SU-DHL-6 (cell line): ENCODE measurements at regions not wholly inside any gene's neighbourhood (a gene's known extent, or its start where the extent isn't known, plus 50 kb on each side); places are given as distances from the start of the nearest gene placed in this dataset.

ENCODE experiments used
- H2AFZ ChIP-seq: fragments of 200-600 bp; sonication (generic); 2 replicates; pipeline ENCODE4 v1.6.1; 2014; ENCODE audit warnings: low read depth, mild to moderate bottlenecking, moderate library complexity, mixed read lengths, antibody characterized with exemption, low read length; ENCODE audit not compliant: severe bottlenecking
- H3F3A ChIP-seq: fragments of 200-600 bp; shearing (Covaris generic); 2 replicates; pipeline ENCODE4 v1.6.0; 2016; ENCODE audit warnings: antibody characterized with exemption, mild to moderate bottlenecking; ENCODE audit not compliant: insufficient read depth
- H3K27ac ChIP-seq: fragments of 200-600 bp; sonication (generic); 2 replicates; pipeline ENCODE4 v1.5.1; 2016; ENCODE audit warnings: low read depth, mild to moderate bottlenecking, low read length, moderate library complexity, mixed read lengths
- H3K27me3 ChIP-seq: fragments of 200-600 bp; sonication (generic), shearing (Covaris generic); 2 replicates; pipeline ENCODE4 v1.6.0; 2014; ENCODE audit warnings: mild to moderate bottlenecking, low read length
- H3K36me3 ChIP-seq: fragments of 200-600 bp; sonication (generic); 2 replicates; pipeline ENCODE4 v1.6.1; 2014; ENCODE audit warnings: mild to moderate bottlenecking, low read length, mixed read lengths
- H3K4me2 ChIP-seq: fragments of 300-600, 200-600 bp; shearing (Covaris generic), sonication (generic); 2 replicates; pipeline ENCODE4 v1.6.0; 2014; ENCODE audit warnings: low read length, low read depth, mild to moderate bottlenecking; ENCODE audit not compliant: poor library complexity, severe bottlenecking
- H3K4me3 ChIP-seq: fragments of 200-600 bp; sonication (generic); 2 replicates; pipeline ENCODE4 v1.5.1; 2014; ENCODE audit warnings: antibody characterized with exemption, low read length, mild to moderate bottlenecking, mixed read lengths; ENCODE audit not compliant: insufficient read depth, poor library complexity, severe bottlenecking
- H3K79me2 ChIP-seq: fragments of 200-600 bp; sonication (generic); 2 replicates; pipeline ENCODE4 v1.6.1; 2014; ENCODE audit warnings: mild to moderate bottlenecking, low read length, moderate library complexity; ENCODE audit not compliant: insufficient read depth
- H3K9ac ChIP-seq: fragments of 200-600 bp; sonication (generic); 2 replicates; pipeline ENCODE4 v1.7.0; 2014; ENCODE audit warnings: mild to moderate bottlenecking, low read length
- H3K9me2 ChIP-seq: fragments of 200-600 bp; sonication (generic); replicated peaks from 2 replicates; pipeline ENCODE4 v1.6.1; 2014; ENCODE audit warnings: low read length; ENCODE audit not compliant: insufficient read depth
- H3K9me3 ChIP-seq: fragments of 200-600 bp; sonication (generic); 2 replicates; pipeline ENCODE4 v1.6.1; 2014; ENCODE audit warnings: low read length, mixed read lengths; ENCODE audit not compliant: insufficient read depth
- H4K20me1 ChIP-seq: fragments of 200-600 bp; sonication (generic); 2 replicates; pipeline ENCODE4 v1.6.1; 2014; ENCODE audit warnings: low read depth, mild to moderate bottlenecking, antibody characterized with exemption, low read length, moderate library complexity, mixed read lengths
- CTCF ChIP-seq: fragments of 200-600 bp; sonication (generic); IDR thresholded peaks from one replicate; pipeline ENCODE4 v1.5.1; 2017; ENCODE audit warnings: antibody characterized with exemption, mild to moderate bottlenecking, low read length, moderate library complexity; ENCODE audit not compliant: insufficient read depth, poor library complexity, severe bottlenecking
- EZH2phosphoT487 ChIP-seq: fragments of 200-600 bp; sonication (generic), shearing (Covaris generic); conservative IDR thresholded peaks from 2 replicates; pipeline ENCODE4 v1.6.1; 2018; ENCODE audit warnings: mild to moderate bottlenecking, antibody characterized with exemption, low read length, moderate library complexity, mixed read lengths

- Histone ChIP-seq H3K4me3 (no peak overlapping the region), H3K4me2 (no peak overlapping the region), H2AFZ (no peak overlapping the region), H3F3A (no peaks in the 10 kb centered on the region), H3K27me3 (no peaks in the 10 kb centered on the region), H3K9me2 (no peaks in the 10 kb centered on the region), H3K36me3 (no peaks in the 10 kb centered on the region), H4K20me1 (no peaks in the 10 kb centered on the region), H3K27ac (no peak overlapping the region), H3K9ac (no peak overlapping the region), H3K9me3 (no peaks in the 10 kb centered on the region), H3K79me2 (no peaks in the 10 kb centered on the region)
- TF ChIP-seq EZH2phosphoT487 (no peak), CTCF (no peak)
Observed at GRCh38 chr18:61159246-61159645, 174.0 kb upstream of the CDH20 start.

DNA sequence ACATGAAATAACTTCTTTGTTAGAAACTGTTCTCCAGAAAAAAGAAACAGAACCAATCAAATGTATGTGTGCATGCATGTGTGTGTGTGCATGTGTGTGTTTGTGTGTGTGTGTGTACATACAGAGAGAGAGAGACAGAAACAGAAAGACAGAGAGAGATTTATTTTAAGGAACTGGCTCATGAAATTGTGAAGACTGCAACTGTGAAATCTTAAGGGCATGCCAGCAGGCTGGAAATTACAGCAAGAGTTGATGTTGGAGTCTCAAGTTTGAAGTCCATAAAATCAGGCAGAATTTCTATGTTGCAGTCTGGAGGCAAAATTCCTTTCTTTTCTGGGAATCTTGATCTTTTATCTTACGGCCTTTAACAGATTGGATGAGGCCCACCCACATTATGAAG lies 168.9 kb upstream of the CDH20 start:
- H3K27ac ChIP-seq = no peak overlapping the region
- H3F3A ChIP-seq = no peaks in the 10 kb centered on the region
- TF ChIP-seq CTCF = no peak
- no peak for TF ChIP-seq EZH2phosphoT487
- H2AFZ ChIP-seq = no peak overlapping the region
- no peaks in the 10 kb centered on the region for H3K36me3 ChIP-seq
- H3K79me2 ChIP-seq = no peaks in the 10 kb centered on the region
- no peaks in the 10 kb centered on the region for H4K20me1 ChIP-seq
- no peaks in the 10 kb centered on the region for H3K27me3 ChIP-seq
- no peak overlapping the region for H3K4me3 ChIP-seq
- no peak overlapping the region for H3K9ac ChIP-seq
- no peaks in the 10 kb centered on the region for H3K9me2 ChIP-seq
- peaks cover 6% of the 10 kb centered on the region; the same call in 1 of the 2 replicates for H3K9me3 ChIP-seq
- no peak overlapping the region for H3K4me2 ChIP-seq

DNA sequence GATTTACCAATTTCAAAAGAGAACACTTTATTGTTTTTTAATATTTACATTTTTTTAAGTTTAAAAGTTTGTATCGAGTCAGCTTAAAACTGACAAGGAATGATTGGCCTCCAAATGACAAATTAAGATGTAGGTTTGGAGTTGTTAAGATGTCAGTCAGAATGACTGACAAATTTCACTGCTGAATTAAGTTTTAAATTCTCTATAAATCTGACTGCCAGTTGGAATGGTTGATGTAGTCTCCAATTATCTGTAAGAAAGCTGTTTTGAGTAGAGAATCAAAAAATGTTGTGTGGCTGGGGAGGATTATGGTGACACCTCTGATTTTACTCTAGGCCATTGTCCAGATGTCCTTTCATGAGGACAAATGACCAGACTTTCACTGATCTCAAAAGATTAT lies 165.3 kb upstream of the CDH20 start:
- Histone ChIP-seq H4K20me1 (no peaks in the 10 kb centered on the region), H3K4me2 (no peak overlapping the region), H3K36me3 (no peaks in the 10 kb centered on the region), H3K4me3 (no peak overlapping the region), H3K9ac (no peak overlapping the region), H2AFZ (no peak overlapping the region), H3K9me2 (no peaks in the 10 kb centered on the region), H3K9me3 (peaks cover 6% of the 10 kb centered on the region; the same call in 1 of the 2 replicates), H3K27me3 (no peaks in the 10 kb centered on the region), H3K27ac (no peak overlapping the region), H3K79me2 (no peaks in the 10 kb centered on the region), H3F3A (no peaks in the 10 kb centered on the region)
- TF ChIP-seq EZH2phosphoT487 (no peak), CTCF (no peak)
